ENCODE measurements at regions not wholly inside any gene's neighbourhood (a gene's known extent, or its start where the extent isn't known, plus 50 kb on each side); places are given as distances from the start of the nearest gene placed in this dataset.

DNA sequence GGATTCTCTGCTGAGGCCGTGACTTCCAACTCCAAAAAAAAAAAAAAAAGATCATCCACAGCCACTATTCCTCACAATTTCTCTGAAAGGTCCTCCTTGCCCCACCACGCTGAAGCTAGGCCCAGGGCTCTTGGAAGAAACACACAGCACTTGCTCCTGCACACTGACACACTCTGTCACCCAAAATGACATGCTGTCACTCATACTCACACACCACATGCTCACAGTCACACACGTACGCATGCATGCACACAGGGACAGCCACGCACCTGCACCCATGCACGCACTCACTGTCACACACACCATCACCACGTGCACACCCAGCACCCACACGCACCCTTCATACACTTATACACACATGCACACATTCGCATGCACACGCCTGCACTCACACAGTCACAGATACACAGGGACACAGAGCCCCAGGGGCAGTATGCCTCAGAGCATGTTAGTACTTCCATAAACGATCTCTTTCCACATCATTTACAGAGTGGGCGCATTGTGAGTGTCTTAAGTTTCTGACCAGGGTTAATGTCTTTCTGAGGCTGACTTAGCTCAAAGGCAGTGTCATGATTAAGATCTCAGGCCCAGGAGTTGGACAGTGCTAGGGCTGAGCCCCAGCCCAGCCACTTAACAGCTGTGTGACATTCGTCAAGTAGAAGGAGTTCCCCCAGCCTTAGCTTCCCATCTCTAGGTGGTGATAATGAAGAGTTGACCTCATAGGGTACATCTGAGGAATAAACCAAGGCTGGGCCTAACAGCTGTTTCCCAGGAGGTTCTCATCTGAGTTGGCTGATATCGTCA is 93.4 kb downstream of the GLI2 start:
- no peak for DNase-seq (ENCODE audit: low read depth)

DNA sequence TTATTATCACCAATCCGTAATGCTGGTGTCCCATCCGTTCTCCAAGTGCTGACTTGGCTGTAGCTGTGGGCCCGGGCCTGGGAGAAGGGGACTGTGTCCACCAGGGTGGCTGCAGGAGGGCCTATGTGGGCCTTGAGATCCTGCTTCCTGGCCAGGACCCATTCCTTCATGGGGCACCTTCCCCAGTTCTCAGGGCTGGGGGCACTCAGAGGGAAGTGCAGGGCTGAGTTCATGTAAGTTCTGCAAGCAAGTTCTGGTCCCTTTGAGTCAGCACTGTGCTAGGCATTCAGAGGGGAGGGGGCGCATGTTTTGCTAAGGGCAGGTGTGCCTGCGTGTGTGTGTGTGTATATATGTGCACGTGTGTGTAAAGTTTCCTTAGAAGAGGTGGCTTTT is 94.0 kb downstream of the GLI2 start:
- DNase-seq (ENCODE audit: low read depth), result no peak

DNA sequence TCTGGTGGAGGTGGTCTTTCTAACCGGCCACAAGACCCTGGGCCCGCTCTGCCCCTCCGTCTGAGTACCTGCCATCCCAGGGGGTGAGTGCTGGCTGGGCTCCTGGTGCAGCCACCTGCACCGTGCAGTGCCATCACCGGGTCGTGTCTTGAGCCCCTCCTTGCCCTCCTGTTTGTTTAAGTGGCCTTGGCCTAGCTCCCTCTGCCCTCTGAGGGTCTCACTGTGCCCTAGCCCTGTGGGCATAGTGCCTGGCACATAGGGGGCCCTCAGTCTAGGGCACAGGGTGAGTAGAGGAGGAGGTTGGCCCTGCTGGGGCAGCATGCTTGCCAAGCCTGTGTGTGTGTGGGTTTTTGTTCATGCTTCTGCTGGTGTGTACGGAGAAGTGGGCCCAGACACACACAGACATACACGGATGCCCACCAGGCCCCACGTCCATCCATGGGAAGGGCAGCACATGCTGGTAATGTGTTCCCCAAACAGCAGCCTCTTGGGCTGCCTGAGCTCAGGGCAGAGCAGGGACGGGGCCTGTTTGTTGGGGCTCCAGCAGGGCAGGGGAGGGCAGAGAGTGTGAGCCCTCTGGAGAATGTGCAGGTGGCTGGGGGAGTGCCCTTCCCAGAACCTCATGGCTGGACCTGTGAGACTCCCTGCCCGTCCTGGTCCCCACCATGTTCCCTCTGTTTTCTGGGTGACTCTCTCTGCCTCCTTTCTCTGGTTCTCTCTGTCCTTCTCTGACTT is 94.6 kb downstream of the GLI2 start:
- DNase-seq (ENCODE audit: low read depth), result no peak

DNA sequence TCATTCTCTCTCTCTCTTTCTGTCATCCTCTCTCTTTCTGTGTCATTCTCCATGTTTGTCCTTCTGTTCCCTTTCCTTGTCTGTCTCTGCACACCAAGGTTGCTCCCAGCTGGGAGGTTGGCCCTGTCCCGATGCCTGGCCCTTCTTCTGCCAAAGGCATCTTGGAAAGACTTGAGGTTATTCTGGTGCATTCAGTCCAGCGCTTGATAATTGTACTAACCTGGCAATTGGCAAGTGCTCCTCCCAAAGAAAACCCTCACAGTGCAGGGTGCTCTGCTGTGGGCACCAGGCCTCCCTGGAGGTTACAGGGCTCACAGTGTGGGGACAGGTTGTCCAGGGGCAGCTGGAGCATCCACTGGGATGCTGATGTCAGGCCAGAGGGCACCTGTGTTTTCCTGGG is 95.4 kb downstream of the GLI2 start:
- DNase-seq (ENCODE audit: low read depth), result no peak

DNA sequence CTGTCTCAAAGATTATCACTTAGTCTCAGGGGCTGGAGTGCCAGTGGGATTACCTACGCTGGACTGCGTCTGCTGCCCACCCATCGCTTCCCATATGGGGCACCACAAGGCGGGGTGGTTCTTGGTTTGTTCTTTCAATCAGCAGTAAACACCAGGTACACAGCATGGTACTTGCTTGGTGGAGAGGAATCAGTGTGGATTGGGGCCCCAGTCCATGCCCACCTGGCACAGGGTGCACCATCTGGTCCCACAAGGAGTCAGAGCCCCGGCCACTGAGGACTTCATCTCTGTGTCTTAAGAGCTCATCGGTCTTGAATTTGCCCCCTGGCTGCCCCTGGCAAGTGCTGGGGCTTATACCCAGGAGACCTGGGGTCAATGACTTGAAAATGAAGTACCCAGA is 96.2 kb downstream of the GLI2 start:
- DNase-seq (ENCODE audit: low read depth), result no peak

DNA sequence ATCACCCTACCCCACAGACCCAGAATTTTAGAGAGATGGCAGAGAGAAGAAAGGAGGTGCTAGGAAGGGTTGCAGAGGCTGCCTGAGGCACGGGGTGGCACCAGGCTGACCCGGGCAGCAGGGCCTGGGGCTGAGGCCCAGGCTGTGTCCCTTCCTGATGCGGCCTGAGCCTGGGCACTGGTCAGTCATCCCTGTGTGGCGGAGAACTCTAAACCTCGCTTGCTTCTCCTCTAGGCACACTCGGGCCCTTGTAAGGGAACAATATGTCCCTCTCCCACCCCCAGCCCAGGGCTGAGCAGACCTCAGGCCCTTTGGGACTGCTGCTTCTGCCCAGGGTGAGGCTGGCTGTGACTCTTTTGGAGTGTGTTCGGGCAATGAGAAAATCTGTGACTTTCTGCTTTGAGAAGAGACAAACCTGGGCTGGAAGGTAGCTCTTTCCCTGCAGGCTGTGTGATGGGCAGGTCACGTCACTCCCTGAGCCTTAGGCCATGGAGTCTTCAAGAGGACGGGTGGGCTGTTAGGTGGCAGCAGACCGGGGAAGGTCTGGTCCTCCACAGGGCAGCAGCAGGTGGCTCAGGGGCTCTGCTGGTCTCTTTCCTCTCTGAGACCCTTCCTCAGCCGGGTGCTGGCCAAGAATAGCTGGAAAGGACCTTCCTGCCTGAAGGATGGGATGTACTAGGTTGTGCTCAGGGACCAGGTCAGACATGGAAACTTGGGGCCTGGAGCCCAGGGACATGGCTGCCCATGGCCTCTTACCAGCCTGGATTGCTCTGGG is 96.8 kb downstream of the GLI2 start:
- DNase-seq (ENCODE audit: low read depth), result no peak

DNA sequence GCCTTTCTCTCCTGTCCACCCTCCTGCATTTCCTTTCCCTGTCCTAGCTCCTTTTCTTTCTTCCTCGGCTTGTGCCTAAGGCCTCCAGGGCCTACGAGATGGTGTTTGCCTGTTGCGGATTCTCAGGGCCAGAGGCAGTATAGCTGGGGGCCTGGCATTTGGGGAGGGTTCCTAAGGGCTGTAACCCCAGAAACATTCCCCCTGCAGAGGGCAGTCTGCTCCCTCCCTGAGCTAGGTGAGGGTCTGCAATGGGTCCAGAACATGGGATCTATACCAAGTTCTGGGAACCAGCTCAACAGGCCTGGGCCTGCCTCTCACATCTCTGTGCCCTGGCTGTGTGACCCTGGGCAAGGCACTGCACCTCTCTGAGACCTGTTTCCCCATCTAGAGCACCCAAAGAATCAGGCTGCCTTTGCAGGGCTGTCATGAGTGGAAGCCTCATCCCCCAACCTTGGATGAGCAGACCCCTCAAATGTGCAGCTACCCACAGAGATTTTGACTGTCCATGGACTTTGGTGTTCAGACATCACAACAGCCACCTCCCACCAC is 97.5 kb downstream of the GLI2 start:
- DNase-seq (ENCODE audit: low read depth), result no peak

DNA sequence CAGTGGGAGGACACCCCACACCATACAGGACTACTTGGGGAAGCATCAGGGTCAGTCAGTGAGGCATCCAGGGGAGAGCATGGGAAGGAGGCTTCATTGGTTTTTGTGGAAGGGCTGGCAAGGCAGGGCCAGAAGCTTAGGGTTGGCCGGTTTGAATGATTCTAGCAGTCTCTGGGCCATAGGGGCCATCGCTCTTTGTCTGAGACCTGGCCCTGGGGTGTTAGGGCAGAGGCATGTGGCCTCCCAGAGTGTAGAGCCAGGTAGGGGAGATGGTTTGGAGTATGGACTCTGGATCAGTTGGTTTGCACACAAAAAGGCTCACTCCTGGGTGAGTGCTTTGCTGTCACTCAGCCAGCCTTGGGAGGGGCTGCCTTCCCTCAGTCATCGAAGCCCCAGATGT is 98.5 kb downstream of the GLI2 start:
- no peak for DNase-seq (ENCODE audit: low read depth)

DNA sequence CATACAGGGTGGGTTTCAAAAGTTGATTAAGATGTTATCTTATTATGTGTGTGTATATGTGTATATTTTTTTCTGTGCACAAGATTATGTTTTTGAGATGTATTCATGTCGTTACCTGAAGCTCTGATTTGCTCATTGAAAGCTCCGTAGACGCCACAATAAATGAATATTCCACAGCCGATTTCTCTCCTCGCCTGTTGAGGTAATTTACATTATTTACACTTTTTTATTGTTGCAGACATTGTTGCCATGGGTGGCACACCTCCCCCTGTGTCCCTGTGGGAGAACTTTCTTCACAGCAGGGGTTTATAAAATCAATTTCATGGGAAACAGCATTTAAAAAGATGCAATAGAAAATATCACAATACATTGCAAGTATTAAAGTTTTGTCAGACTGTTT is 100.6 kb downstream of the GLI2 start:
- DNase-seq (ENCODE audit: low read depth), result no peak

DNA sequence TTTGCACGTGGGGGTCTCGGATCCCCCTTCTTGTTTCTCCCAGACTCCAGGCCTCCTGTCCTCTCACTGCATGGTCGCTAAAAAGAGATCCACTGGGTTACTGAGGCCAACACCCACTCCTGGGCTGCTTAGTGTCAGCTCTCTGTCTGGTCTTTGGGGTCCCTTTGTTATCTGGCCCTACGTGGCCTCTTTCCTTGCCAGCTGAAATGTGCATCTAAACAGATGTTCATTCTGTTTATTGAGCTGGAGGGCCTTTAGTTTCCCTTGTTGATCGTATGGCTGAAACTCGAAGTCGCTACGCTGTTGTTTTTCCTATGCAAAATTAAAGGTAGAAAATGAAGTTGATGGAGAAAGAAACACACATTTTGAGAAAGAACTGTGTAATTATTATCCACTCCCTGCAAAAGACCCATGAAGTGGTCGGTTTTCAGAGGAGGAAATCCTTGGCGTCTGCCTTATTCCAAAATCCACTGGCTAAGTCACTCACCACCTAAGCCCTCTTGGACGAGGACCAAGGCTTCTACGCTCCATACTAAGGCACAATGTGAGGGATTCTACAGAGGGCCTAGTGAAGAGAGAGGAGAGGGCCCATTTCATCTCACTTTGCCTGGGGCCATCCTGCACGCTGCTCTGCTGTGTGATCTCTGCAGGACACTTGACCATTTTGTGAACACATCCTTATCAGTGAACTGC is 105.3 kb downstream of the GLI2 start:
- no peak for DNase-seq (ENCODE audit: low read depth)

DNA sequence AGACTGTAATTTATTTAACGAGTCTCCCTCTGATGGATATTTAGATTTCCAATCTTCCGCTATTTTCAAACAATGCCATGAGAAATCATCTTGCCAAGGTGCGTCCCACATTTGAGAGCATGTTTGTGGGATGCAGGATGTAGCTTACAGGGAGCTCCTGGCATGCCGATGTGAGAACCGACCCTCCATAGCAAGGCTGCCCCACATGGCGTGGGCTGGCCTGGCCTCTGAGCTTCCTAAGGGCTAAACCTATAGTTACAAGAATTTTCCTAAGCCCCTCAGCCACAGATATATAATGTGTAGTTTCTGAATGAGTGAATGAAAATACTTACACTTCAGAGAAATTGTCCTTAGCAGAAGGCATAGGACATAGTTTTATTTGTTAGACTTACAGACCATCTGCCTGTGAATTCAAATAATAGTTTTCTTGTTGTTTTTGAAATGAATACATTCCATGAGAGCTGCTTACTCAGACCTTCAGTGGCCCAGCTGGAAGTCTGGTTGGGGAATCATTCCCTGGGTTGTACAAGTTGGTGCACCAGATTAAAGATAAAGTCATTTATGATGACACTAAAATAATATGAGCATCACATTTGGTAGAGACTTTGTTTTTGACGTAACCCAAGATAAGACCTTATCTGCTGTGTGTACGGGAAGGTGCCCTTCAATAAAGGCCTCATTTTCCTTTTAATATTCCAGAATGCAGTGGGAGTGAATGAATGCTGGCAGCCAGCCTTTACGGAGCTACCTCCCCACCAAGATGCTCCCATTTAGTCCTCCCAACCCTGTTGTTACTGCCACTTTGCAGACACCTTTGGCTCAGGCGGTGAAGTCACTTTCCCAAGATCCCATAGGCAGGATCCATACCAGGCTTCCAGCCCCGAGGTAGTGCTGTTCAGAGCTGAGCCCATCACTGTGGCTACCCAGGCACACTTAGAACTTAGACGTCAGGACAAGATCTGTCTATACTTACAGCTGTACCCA is 107.1 kb downstream of the GLI2 start:
- no peak for DNase-seq (ENCODE audit: low read depth)

DNA sequence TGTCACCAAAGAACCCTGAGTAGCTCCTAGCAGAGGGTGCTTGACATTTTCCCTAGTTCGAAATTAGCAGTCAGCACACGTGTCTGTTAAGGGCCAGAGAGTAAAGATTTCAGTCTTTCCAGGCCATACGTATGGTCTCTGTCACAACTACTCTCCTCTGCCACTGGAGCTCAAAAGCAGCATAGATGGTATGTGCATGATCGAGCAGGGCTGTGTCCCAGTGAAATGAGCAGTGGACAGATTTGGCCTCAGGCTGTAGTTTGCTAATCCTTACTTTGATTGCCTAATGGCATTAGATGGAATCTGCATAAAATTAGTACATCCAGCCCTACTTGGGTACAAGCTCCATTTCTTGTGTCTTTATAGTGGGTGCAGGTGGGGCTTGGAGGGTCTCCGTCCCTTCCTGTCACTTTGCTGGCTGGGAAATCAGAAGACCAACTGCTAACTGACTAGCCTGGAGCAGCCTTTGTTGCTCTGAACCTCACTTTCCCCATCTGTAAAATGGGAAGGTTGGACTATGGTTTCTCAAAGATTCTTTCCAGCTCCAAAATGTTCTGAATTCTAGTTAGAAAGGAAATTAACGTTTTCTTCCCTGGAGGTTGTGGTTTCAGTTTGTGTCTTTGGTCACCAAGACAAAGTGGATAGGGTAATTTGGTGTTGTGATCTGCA is 108.5 kb downstream of the GLI2 start:
- DNase-seq (ENCODE audit: low read depth), result no peak

DNA sequence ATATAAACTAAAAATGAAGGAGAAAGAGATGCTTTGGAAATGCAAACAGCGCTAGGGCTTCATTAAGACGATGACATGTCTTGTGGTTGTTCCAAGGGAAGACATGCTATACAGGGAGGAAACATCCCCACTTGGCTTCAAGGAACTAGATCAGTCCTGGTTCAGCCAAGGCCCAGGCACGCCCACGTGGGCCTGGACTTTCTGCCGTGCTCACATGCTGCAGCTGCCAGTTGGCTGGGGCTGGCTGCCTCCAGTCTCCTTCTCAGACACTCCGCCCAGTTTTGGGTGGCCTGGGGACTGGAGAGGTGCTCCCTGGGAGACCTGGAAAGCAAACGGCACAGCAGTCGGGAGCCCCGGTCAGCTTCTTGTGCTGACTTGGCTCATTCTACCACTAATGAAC is 109.6 kb downstream of the GLI2 start:
- no peak for DNase-seq (ENCODE audit: low read depth)

DNA sequence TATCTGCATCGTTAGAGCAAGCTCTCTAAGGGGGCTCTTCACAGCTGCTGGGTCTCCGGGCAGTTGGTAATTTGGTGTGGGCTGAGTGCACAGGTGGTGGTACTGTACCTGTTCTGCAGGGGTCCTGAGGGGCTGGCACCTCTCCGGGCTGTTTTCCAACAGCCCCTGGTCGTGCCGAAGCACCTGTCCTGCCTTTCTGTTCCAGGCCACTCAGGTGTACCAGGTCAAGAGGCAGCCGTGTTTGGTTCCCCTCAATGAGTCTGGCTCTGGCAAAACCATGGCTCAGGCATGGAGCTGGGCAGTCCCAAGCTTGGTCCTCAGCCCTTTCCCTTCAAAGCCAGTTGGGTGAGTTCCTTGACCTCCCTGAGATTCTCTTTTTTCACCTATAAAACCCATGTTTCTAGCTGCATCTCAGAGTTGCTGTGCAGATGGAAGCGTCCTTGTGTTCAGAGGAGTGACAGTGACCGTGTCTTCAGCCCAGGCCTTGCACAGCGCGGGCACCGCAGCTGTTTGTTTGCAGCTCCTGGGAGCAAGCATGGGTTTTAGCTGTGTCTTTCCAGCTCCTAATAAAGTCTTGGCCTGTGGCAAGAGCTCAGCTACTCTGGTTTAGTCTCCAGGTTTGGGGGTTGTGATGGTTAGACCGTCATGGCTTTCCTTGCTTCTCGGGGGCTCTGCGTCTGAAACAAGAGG is 110.9 kb downstream of the GLI2 start:
- DNase-seq (ENCODE audit: low read depth), result no peak

DNA sequence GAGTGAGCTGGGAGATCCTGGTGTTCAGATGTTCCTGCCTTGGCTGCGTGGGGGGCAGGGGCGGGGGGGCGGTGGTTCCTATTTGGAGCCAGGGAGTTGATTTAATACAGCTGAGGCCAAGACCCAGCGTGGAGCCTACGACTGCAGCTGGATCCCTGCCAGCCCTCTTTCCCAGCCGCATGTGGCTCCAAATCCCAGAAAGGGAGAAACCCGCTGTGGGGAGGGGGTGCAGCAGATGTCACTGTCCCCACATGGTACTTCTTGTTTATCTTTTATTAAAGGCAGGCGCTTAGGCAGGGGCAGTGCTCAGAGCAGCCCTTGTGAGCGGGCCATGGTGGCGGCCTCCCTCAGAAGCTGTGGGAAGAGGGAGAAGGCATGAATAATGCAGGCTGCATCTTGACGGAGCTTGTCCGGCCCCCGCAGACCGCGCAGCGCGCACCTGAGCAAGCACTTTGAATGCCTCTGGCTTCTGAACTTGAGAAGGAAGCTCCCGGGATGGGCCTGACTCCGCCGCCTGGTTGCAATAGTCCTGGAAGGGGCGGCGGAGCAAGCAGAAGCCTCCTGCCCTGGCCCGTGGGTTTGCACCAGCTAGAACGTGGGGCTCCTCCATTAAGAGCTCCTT is 112.1 kb downstream of the GLI2 start:
- no peak for DNase-seq (ENCODE audit: low read depth)

DNA sequence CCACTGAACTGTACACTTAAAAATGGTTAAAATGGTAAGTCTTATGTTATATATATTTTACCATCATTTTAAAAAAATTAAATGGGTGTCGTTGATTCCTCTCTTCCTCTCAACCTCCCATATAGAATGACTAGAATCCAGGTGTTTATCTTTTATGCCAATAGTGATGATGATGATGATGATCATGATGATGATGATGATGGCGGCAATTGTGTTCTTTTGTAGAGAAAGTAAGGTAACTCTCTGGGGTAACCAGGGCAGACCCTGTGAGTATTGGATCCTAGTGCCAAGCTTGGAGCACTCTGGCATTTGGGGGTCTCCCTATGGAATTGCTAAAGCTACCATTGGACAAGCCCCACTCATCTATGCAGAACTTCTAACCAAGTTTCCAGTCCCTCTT is 113.6 kb downstream of the GLI2 start:
- DNase-seq (ENCODE audit: low read depth), result no peak

DNA sequence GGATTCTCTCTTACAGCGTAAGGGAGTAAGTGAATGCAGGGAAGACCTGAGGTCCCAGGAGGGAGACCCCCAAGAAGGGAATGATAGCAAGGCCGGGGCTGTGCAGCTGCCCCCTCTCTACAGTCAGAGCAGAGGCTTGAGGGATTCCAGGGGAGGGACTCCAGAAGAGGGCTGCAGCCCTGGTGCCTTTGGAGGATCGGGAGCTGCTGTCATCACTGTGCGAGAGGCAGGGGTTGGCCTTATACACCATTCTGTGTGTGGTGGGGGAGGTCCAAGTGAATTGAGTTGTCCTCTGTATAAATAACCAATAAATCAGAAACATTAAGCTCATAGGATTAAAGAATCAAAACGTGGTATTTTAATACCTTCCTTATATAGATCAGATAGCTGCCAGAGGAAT is 114.9 kb downstream of the GLI2 start:
- DNase-seq (ENCODE audit: low read depth), result no peak

DNA sequence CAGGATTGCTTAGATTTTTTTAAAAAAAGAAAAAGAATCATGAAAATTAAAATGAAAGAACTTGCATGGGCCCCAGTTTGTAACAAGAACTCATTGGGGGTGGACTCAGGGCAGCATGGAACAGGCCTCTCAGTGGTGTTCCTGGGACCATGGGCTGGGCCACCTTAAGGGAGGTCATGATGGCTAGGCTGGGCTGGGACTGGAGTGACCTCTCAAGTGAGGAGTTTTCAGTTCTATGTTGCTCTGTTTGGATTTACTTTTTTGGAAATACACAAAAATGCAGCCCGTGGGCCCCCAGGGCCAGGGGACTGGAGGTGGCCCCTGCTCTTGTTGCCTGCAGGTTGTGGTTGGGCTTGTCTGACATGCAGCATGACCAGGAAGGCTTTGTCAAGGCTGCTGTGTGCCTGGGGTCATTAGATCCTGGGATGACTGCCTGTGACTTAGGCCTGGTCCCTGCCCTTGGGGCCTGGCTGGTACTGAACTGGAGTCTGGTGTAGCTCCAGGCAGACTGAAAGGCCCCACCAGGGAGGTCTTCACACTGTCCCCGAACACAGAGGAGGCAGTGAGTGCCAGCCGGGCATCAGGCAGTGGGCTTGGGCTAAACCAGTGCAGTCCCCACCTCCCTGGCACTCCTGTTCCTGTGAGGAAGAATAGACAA is 115.6 kb downstream of the GLI2 start:
- DNase-seq (ENCODE audit: low read depth), result no peak
